Immature natural killer cell (primary cell): ENCODE measurements at regions not wholly inside any gene's neighbourhood (a gene's known extent, or its start where the extent isn't known, plus 50 kb on each side); places are given as distances from the start of the nearest gene placed in this dataset.
"Not testable (repeated sequence)": the region's sequence is repeated elsewhere in the genome, so short reads cannot be mapped to it uniquely, and the experiment has no call there.

Experiments used
- DNase-seq, 3 donors: peaks; one replicate each; pipeline ENCODE4 v3.0.0; 2022; ENCODE audit warnings: mixed read lengths in 1 of 3
- H3K27ac Mint-ChIP-seq, 6 donors: one replicate each; pipeline ENCODE4 v1.8.0; 2020; ENCODE audit warnings: mixed read lengths in 6 of 6, mild to moderate bottlenecking in 5 of 6, inconsistent platforms in 4 of 6, moderate library complexity in 3 of 6
- H3K27me3 Mint-ChIP-seq, 3 donors: one replicate each; pipeline ENCODE4 v1.8.0; 2020 to 2021; ENCODE audit warnings: low read depth in 3 of 3, mild to moderate bottlenecking in 3 of 3, mixed read lengths in 3 of 3, moderate library complexity in 3 of 3, inconsistent platforms in 1 of 3
- H3K36me3 Mint-ChIP-seq, 3 donors: one replicate each; pipeline ENCODE4 v1.8.0; 2020; ENCODE audit warnings: mixed read lengths in 3 of 3, inconsistent platforms in 2 of 3, mild to moderate bottlenecking in 2 of 3
- H3K4me1 Mint-ChIP-seq, 2 donors: one replicate each; pipeline ENCODE4 v1.8.0; 2020; ENCODE audit warnings: inconsistent platforms in 2 of 2, mild to moderate bottlenecking in 2 of 2, mixed read lengths in 2 of 2, moderate library complexity in 1 of 2
- H3K4me3 Mint-ChIP-seq, 5 donors: one replicate each; pipeline ENCODE4 v1.8.0; 2020; ENCODE audit warnings: mild to moderate bottlenecking in 5 of 5, mixed read lengths in 5 of 5, inconsistent platforms in 3 of 5, moderate library complexity in 3 of 5
- H3K9me3 Mint-ChIP-seq, 6 donors: one replicate each; pipeline ENCODE4 v1.8.0; 2020; ENCODE audit warnings: mild to moderate bottlenecking in 6 of 6, mixed read lengths in 6 of 6, inconsistent platforms in 4 of 6, moderate library complexity in 3 of 6

GRCh38 chr6:110545081-110545872, 68.9 kb upstream of the SLC22A16 start:
- H3K4me3 Mint-ChIP-seq: peak overlapping the region; percentile 59 to 83 (median 70)
- peaks cover 2 to 8% (median 4%) of the 10 kb centered on the region in 3 donors for H3K27me3 Mint-ChIP-seq
- peaks cover 16 to 19% of the 10 kb centered on the region in 2 donors for H3K4me1 Mint-ChIP-seq
- H3K9me3 Mint-ChIP-seq: no peaks in the 10 kb centered on the region
- no peak for DNase-seq
- no peaks in the 10 kb centered on the region for H3K36me3 Mint-ChIP-seq
- peak overlapping the region in 3 of 6 donors; percentile 1 to 78 (median 60) for H3K27ac Mint-ChIP-seq

GRCh38 chr6:110544472-110544871, 68.1 kb upstream of the SLC22A16 start:
- no peak for DNase-seq
- Mint-ChIP-seq H3K4me3 (peak overlapping the region; percentile 59 to 83 (median 70)), H3K9me3 (peaks cover 0 to 1% (median 0%) of the 10 kb centered on the region in 6 donors), H3K27ac (peak overlapping the region in 5 of 6 donors; percentile 1 to 78 (median 56)), H3K27me3 (peaks cover 4 to 8% (median 5%) of the 10 kb centered on the region in 3 donors), H3K36me3 (no peaks in the 10 kb centered on the region), H3K4me1 (peaks cover 16 to 19% of the 10 kb centered on the region in 2 donors)

- H3K27ac Mint-ChIP-seq: peak overlapping the region in 1 of 6 donors; percentile 35
- peaks cover 0 to 1% (median 0%) of the 10 kb centered on the region in 6 donors for H3K9me3 Mint-ChIP-seq
- H3K27me3 Mint-ChIP-seq: peaks cover 4 to 10% (median 5%) of the 10 kb centered on the region in 3 donors
- H3K36me3 Mint-ChIP-seq: no peaks in the 10 kb centered on the region
- no peak for DNase-seq
- H3K4me3 Mint-ChIP-seq: peak overlapping the region in 1 of 5 donors; percentile 26
- H3K4me1 Mint-ChIP-seq: peaks cover 16 to 19% of the 10 kb centered on the region in 2 donors
Measured at GRCh38 chr6:110543106-110543505, 66.7 kb upstream of the SLC22A16 start.

GRCh38 chr6:110542311-110543024, 66.1 kb upstream of the SLC22A16 start:
- Mint-ChIP-seq H3K36me3 (no peaks in the 10 kb centered on the region), H3K4me3 (no peak overlapping the region), H3K27ac (no peak overlapping the region), H3K27me3 (peaks cover 4 to 10% (median 5%) of the 10 kb centered on the region in 3 donors), H3K4me1 (peaks cover 16 to 19% of the 10 kb centered on the region in 2 donors), H3K9me3 (peaks cover 0 to 1% (median 0%) of the 10 kb centered on the region in 6 donors)
- DNase-seq: no peak

- H3K4me3 Mint-ChIP-seq: no peak overlapping the region
- H3K4me1 Mint-ChIP-seq: peaks cover 16 to 19% of the 10 kb centered on the region in 2 donors
- DNase-seq: no peak
- peaks cover 0 to 1% (median 0%) of the 10 kb centered on the region in 6 donors for H3K9me3 Mint-ChIP-seq
- peaks cover 3 to 10% (median 8%) of the 10 kb centered on the region in 3 donors for H3K27me3 Mint-ChIP-seq
- H3K27ac Mint-ChIP-seq: no peak overlapping the region
- no peaks in the 10 kb centered on the region for H3K36me3 Mint-ChIP-seq
Measured at GRCh38 chr6:110541701-110542309, 65.4 kb upstream of the SLC22A16 start.

- H3K4me3 Mint-ChIP-seq, DNase-seq: not testable (repeated sequence)
- peaks cover 0 to 13% (median 8%) of the 10 kb centered on the region in 3 donors for H3K27me3 Mint-ChIP-seq
Measured at GRCh38 chr6:110539277-110540019, 63.0 kb upstream of the SLC22A16 start.

GRCh38 chr6:110538416-110539160, 62.2 kb upstream of the SLC22A16 start:
- Mint-ChIP-seq H3K9me3 (peaks cover 0 to 1% (median 0%) of the 10 kb centered on the region in 6 donors), H3K36me3 (no peaks in the 10 kb centered on the region), H3K27me3 (peaks cover 0 to 10% (median 8%) of the 10 kb centered on the region in 3 donors), H3K4me1 (peaks cover 3 to 4% of the 10 kb centered on the region in 2 donors), H3K4me3 (no peak overlapping the region), H3K27ac (no peak overlapping the region)
- no peak for DNase-seq

More at GRCh38 chr6:110539277-110540019, 63.0 kb upstream of the SLC22A16 start:
- H3K27ac Mint-ChIP-seq, H3K9me3 Mint-ChIP-seq, H3K36me3 Mint-ChIP-seq, H3K4me1 Mint-ChIP-seq: not testable (repeated sequence)

- DNase-seq: no peak
- Mint-ChIP-seq H3K4me1 (no peaks in the 10 kb centered on the region), H3K27ac (no peak overlapping the region), H3K4me3 (no peak overlapping the region), H3K27me3 (peaks cover 0 to 8% (median 7%) of the 10 kb centered on the region in 3 donors), H3K36me3 (no peaks in the 10 kb centered on the region), H3K9me3 (peaks cover 0 to 1% (median 0%) of the 10 kb centered on the region in 6 donors)
Measured at GRCh38 chr6:110537208-110538123, 61.1 kb upstream of the SLC22A16 start.

GRCh38 chr6:110534731-110535492, 58.5 kb upstream of the SLC22A16 start:
- Mint-ChIP-seq H3K36me3 (no peaks in the 10 kb centered on the region), H3K4me1 (no peaks in the 10 kb centered on the region), H3K4me3 (no peak overlapping the region), H3K27ac (no peak overlapping the region), H3K9me3 (peaks cover 0 to 1% (median 0%) of the 10 kb centered on the region in 6 donors), H3K27me3 (peaks cover 0 to 7% (median 6%) of the 10 kb centered on the region in 3 donors)
- DNase-seq: no peak

- DNase-seq: no peak
- H3K4me1 Mint-ChIP-seq: no peaks in the 10 kb centered on the region
- peaks cover 0 to 9% (median 3%) of the 10 kb centered on the region in 3 donors for H3K27me3 Mint-ChIP-seq
- H3K27ac Mint-ChIP-seq: no peak overlapping the region
- no peak overlapping the region for H3K4me3 Mint-ChIP-seq
- no peaks in the 10 kb centered on the region for H3K36me3 Mint-ChIP-seq
- no peaks in the 10 kb centered on the region for H3K9me3 Mint-ChIP-seq
Measured at GRCh38 chr6:110532431-110532830, 56.0 kb upstream of the SLC22A16 start.

- H3K4me3 Mint-ChIP-seq: no peak overlapping the region
- DNase-seq: no peak
- no peak overlapping the region for H3K27ac Mint-ChIP-seq
- no peaks in the 10 kb centered on the region for H3K36me3 Mint-ChIP-seq
- H3K4me1 Mint-ChIP-seq: no peaks in the 10 kb centered on the region
- H3K27me3 Mint-ChIP-seq: peaks cover 0 to 9% (median 1%) of the 10 kb centered on the region in 3 donors
- H3K9me3 Mint-ChIP-seq: no peaks in the 10 kb centered on the region
Measured at GRCh38 chr6:110530671-110531070, 54.3 kb upstream of the SLC22A16 start.
